SK-N-SH treated with all-trans-retinoic acid at 6 μM for 48 hours (cell line): ENCODE measurements at regions not wholly inside any gene's neighbourhood (a gene's known extent, or its start where the extent isn't known, plus 50 kb on each side); places are given as distances from the start of the nearest gene placed in this dataset.

ENCODE experiments used
- ATAC-seq: fragments of 200-7000 bp; cut with Tn5 transposase; 3 replicates; pipeline ENCODE4 v1.9.1; 2020; ENCODE audit warnings: mild to moderate bottlenecking, moderate library complexity
- ARNTL ChIP-seq: fragments of 450-650 bp; formaldehyde crosslinking; IDR thresholded peaks from 2 replicates; pipeline ENCODE4 v1.5.0; 2020; ENCODE audit warnings: low read depth, mild to moderate bottlenecking, moderate library complexity, borderline replicate concordance
- BACH2 ChIP-seq: fragments of 250-450 bp; sonication (Bioruptor Pico); IDR thresholded peaks from 2 replicates; pipeline ENCODE4 v1.9.0; 2021; ENCODE audit warnings: mild to moderate bottlenecking, borderline replicate concordance
- CREB5 ChIP-seq: fragments of 250-450 bp; sonication (Bioruptor Pico); IDR thresholded peaks from 2 replicates; pipeline ENCODE4 v1.5.1; 2020; ENCODE audit warnings: low read depth, mild to moderate bottlenecking, moderate library complexity
- CSDC2 ChIP-seq: fragments of 250-450 bp; sonication (Bioruptor Pico); IDR thresholded peaks from 2 replicates; pipeline ENCODE4 v1.5.0; 2020; ENCODE audit warnings: mild to moderate bottlenecking, moderate library complexity
- ESRRG ChIP-seq: fragments of 250-450 bp; sonication (Bioruptor Pico); IDR thresholded peaks from 2 replicates; pipeline ENCODE4 v1.6.1; 2021; ENCODE audit warnings: mild to moderate bottlenecking
- GLIS3 ChIP-seq: fragments of 250-450 bp; sonication (Bioruptor Pico); IDR thresholded peaks from 2 replicates; pipeline ENCODE4 v1.5.0; 2020; ENCODE audit warnings: mild to moderate bottlenecking, moderate library complexity
- ISL1 ChIP-seq: fragments of 250-450 bp; sonication (Bioruptor Pico); IDR thresholded peaks from 2 replicates; pipeline ENCODE4 v2.1.2; 2022; ENCODE audit warnings: mild to moderate bottlenecking, moderate library complexity
- OSR1 ChIP-seq: fragments of 250-450 bp; sonication (Bioruptor Pico); IDR thresholded peaks from 2 replicates; pipeline ENCODE4 v1.8.0; 2022; ENCODE audit warnings: moderate library complexity, mild to moderate bottlenecking, inconsistent platforms
- PATZ1 ChIP-seq: fragments of 250-450 bp; sonication (Bioruptor Pico); IDR thresholded peaks from 2 replicates; pipeline ENCODE4 v1.8.0; 2020; ENCODE audit warnings: mild to moderate bottlenecking, moderate library complexity, borderline replicate concordance
- POU6F1 ChIP-seq: fragments of 250-450 bp; sonication (Bioruptor Pico); IDR thresholded peaks from 2 replicates; pipeline ENCODE4 v1.8.0; 2021; ENCODE audit warnings: low read depth, mild to moderate bottlenecking, moderate library complexity, borderline replicate concordance
- PPARA ChIP-seq: fragments of 250-450 bp; sonication (Bioruptor Pico); IDR thresholded peaks from 2 replicates; pipeline ENCODE4 v1.5.0; 2020; ENCODE audit warnings: mild to moderate bottlenecking, borderline replicate concordance
- SNAI2 ChIP-seq: fragments of 250-450 bp; sonication (Bioruptor Pico); IDR thresholded peaks from 2 replicates; pipeline ENCODE4 v1.5.0; 2020; ENCODE audit warnings: mild to moderate bottlenecking, moderate library complexity
- TCF4 ChIP-seq: fragments of 250-450 bp; sonication (Bioruptor Pico); IDR thresholded peaks from 2 replicates; pipeline ENCODE4 v1.8.0; 2021; ENCODE audit warnings: mild to moderate bottlenecking, moderate library complexity, borderline replicate concordance
- TSHZ2 ChIP-seq: fragments of 250-450 bp; sonication (Bioruptor Pico); IDR thresholded peaks from 2 replicates; pipeline ENCODE4 v1.5.0; 2020; ENCODE audit warnings: mild to moderate bottlenecking, moderate library complexity
- ZC3H10 ChIP-seq: fragments of 250-450 bp; sonication (Bioruptor Pico); IDR thresholded peaks from 2 replicates; pipeline ENCODE4 v1.5.1; 2021; ENCODE audit warnings: mild to moderate bottlenecking, moderate library complexity
- ZFP3 ChIP-seq: fragments of 250-450 bp; sonication (Bioruptor Pico); IDR thresholded peaks from 2 replicates; pipeline ENCODE4 v1.5.0; 2020; ENCODE audit warnings: mild to moderate bottlenecking, moderate library complexity
- ZFP30 ChIP-seq: fragments of 450-650 bp; formaldehyde crosslinking; IDR thresholded peaks from 2 replicates; pipeline ENCODE4 v1.5.0; 2022; ENCODE audit warnings: mild to moderate bottlenecking, moderate library complexity
- ZNF565 ChIP-seq: fragments of 450-650 bp; formaldehyde crosslinking; conservative IDR thresholded peaks from 2 replicates; pipeline ENCODE4 v1.5.0; 2020; ENCODE audit warnings: low read depth, mild to moderate bottlenecking, moderate library complexity
- ZNF8 ChIP-seq: fragments of 450-650 bp; formaldehyde crosslinking; IDR thresholded peaks from 2 replicates; pipeline ENCODE4 v1.5.0; 2020; ENCODE audit warnings: mild to moderate bottlenecking, moderate library complexity

- TF ChIP-seq TSHZ2 (no peak), ZFP30 (CRISPR knock-in tag) (no peak), ISL1 (CRISPR knock-in tag) (no peak), CREB5 (CRISPR knock-in tag) (no peak), GLIS3 (CRISPR knock-in tag) (no peak), ESRRG (CRISPR knock-in tag) (no peak), ZC3H10 (no peak), SNAI2 (no peak), ZNF565 (CRISPR knock-in tag) (no peak), BACH2 (CRISPR knock-in tag) (no peak), CSDC2 (CRISPR knock-in tag) (no peak), OSR1 (no peak), PPARA (CRISPR knock-in tag) (no peak), TCF4 (CRISPR knock-in tag) (no peak)
Measured at GRCh38 chr15:50820808-50821382, 55.4 kb upstream of the SPPL2A start (continued).

- TF ChIP-seq ZC3H10 (no peak), ARNTL (no peak), GLIS3 (CRISPR knock-in tag) (no peak), ESRRG (CRISPR knock-in tag) (no peak), ISL1 (CRISPR knock-in tag) (peak; percentile 95), TSHZ2 (no peak), TCF4 (CRISPR knock-in tag) (no peak), BACH2 (CRISPR knock-in tag) (no peak), OSR1 (no peak), ZNF8 (CRISPR knock-in tag) (no peak), ZFP3 (CRISPR knock-in tag) (no peak), POU6F1 (CRISPR knock-in tag) (no peak), PPARA (CRISPR knock-in tag) (no peak), CREB5 (CRISPR knock-in tag) (0 out of 2 replicates have a peak, but pooled peaks have one; percentile 31), PATZ1 (CRISPR knock-in tag) (no peak)
- peak; percentile 84 for ATAC-seq
Measured at GRCh38 chr15:50819344-50819743, 53.8 kb upstream of the SPPL2A start.
